Type B pancreatic cell (in vitro differentiated cells): ENCODE measurements at regions not wholly inside any gene's neighbourhood (a gene's known extent, or its start where the extent isn't known, plus 50 kb on each side); places are given as distances from the start of the nearest gene placed in this dataset.

Source experiments
- DNase-seq: peaks from one replicate; pipeline ENCODE4 v3.0.0; 2021; ENCODE audit warnings: mixed read lengths; ENCODE audit not compliant: unreplicated experiment; ENCODE audit errors: extremely low spot score
- H3K27ac Mint-ChIP-seq: 2 replicates; pipeline ENCODE4 v1.8.0; 2021; ENCODE audit warnings: mild to moderate bottlenecking, mixed read lengths
- H3K27me3 Mint-ChIP-seq: 2 replicates; pipeline ENCODE4 v1.8.0; 2021; ENCODE audit warnings: mixed read lengths
- H3K36me3 Mint-ChIP-seq: 2 replicates; pipeline ENCODE4 v1.8.0; 2021; ENCODE audit warnings: mixed read lengths
- H3K4me1 Mint-ChIP-seq: one replicate; pipeline ENCODE4 v1.8.0; 2021; ENCODE audit warnings: mixed read lengths; ENCODE audit not compliant: unreplicated experiment
- H3K4me3 Mint-ChIP-seq: 2 replicates; pipeline ENCODE4 v1.8.0; 2021; ENCODE audit warnings: mild to moderate bottlenecking, mixed read lengths
- H3K9me3 Mint-ChIP-seq: 2 replicates; pipeline ENCODE4 v1.8.0; 2021; ENCODE audit warnings: mixed read lengths
- CTCF ChIP-seq: fragments of 200-600 bp; sonication (generic); conservative IDR thresholded peaks from 2 replicates; pipeline ENCODE4 v1.5.0; 2021; ENCODE audit warnings: antibody characterized with exemption, mild to moderate bottlenecking

DNA sequence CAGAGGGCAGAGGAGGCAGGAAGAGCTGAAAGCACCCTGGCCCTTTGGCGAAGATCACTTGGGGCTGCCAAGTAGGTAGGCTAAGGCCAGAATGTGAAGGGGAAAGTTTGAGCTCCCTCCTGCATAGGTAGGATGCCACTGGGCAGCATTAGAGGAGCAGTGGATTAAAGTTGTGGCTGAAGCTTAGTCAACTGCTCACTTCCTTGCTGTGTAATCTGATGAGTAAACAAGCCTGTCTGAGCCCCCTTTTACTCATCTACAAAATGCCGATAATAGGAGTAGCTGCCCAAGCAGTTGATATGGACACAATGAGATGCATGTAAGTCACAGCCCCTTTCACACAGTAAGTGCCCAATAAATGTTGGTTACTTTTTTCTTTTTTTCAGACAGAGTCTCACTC is 216.4 kb downstream of the MN1 start:
- DNase-seq, result no peak
- H3K27ac Mint-ChIP-seq, result no peak overlapping the region
- H3K36me3 Mint-ChIP-seq, result no peaks in the 10 kb centered on the region
- H3K9me3 Mint-ChIP-seq, result no peaks in the 10 kb centered on the region
- no peak overlapping the region for H3K4me3 Mint-ChIP-seq
- H3K4me1 Mint-ChIP-seq, result peaks cover 35% of the 10 kb centered on the region
- peaks cover 22% of the 10 kb centered on the region for H3K27me3 Mint-ChIP-seq
- TF ChIP-seq CTCF, result no peak

GRCh38 chr22:27588268-27588667 is 213.3 kb downstream of the MN1 start:
- Mint-ChIP-seq H3K4me1 (peaks cover 35% of the 10 kb centered on the region), H3K36me3 (no peaks in the 10 kb centered on the region), H3K9me3 (no peaks in the 10 kb centered on the region), H3K4me3 (no peak overlapping the region), H3K27ac (no peak overlapping the region), H3K27me3 (peaks cover 21% of the 10 kb centered on the region)
- no peak for TF ChIP-seq CTCF
- no peak for DNase-seq

- Mint-ChIP-seq H3K4me3 (no peak overlapping the region), H3K9me3 (no peaks in the 10 kb centered on the region), H3K4me1 (peaks cover 35% of the 10 kb centered on the region), H3K36me3 (no peaks in the 10 kb centered on the region), H3K27me3 (peaks cover 21% of the 10 kb centered on the region), H3K27ac (no peak overlapping the region)
- TF ChIP-seq CTCF, result no peak
- no peak for DNase-seq
Measured at GRCh38 chr22:27588915-27589314, 212.6 kb downstream of the MN1 start.

DNA sequence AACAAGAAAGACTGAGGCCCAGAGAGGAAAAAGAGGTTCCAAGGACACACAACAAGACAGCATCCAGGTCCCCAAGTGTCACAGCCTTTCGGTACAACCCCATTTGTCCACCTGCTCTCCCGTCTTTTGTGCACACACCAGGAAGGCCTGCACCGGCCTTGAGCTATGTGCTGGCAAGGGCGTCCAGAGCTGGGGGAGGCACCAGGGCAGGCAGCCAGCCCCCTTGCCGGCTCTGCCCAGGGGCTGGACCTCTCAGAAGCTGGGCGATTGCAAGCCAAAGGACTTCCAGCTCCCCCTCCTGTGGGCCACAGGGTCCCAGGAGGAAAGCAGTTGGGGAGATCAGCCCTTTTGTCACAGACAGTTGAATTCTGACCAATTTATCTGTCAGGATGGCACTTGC is 210.5 kb downstream of the MN1 start:
- Mint-ChIP-seq H3K4me3 (no peak overlapping the region), H3K36me3 (no peaks in the 10 kb centered on the region), H3K27ac (no peak overlapping the region), H3K9me3 (no peaks in the 10 kb centered on the region), H3K4me1 (peaks cover 30% of the 10 kb centered on the region), H3K27me3 (peaks cover 14% of the 10 kb centered on the region)
- DNase-seq, result no peak
- TF ChIP-seq CTCF, result no peak

GRCh38 chr22:27593378-27593777 is 208.2 kb downstream of the MN1 start:
- Mint-ChIP-seq H3K27me3 (peaks cover 7% of the 10 kb centered on the region), H3K36me3 (no peaks in the 10 kb centered on the region), H3K9me3 (no peaks in the 10 kb centered on the region), H3K4me1 (peaks cover 14% of the 10 kb centered on the region), H3K27ac (no peak overlapping the region), H3K4me3 (no peak overlapping the region)
- TF ChIP-seq CTCF, result no peak
- DNase-seq, result no peak

DNA sequence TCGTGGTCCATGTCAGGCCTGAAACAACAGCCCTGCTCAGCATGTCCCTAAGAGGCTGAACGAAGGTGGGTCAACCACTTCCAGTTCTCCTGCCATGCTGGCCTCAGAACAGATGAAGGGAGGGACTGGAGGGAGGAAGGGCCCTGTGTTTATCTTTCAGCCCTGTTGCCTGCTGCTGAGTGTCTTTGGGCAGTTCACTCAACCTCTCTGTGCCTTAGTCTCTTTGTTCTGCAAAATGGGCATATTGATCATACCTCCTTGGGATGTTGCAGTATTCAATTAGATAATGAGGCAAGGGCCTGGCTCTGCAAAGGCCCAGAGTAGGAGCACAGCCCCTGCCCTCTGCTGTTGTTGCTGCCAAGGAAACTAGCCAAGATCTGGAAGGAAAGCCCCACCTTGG is 207.5 kb downstream of the MN1 start:
- no peak overlapping the region for H3K4me3 Mint-ChIP-seq
- peaks cover 4% of the 10 kb centered on the region for H3K27me3 Mint-ChIP-seq
- no peaks in the 10 kb centered on the region for H3K36me3 Mint-ChIP-seq
- H3K4me1 Mint-ChIP-seq, result peaks cover 14% of the 10 kb centered on the region
- H3K9me3 Mint-ChIP-seq, result no peaks in the 10 kb centered on the region
- DNase-seq, result no peak
- H3K27ac Mint-ChIP-seq, result no peak overlapping the region
- TF ChIP-seq CTCF, result no peak
